ENCODE measurements at regions not wholly inside any gene's neighbourhood (a gene's known extent, or its start where the extent isn't known, plus 50 kb on each side); places are given as distances from the start of the nearest gene placed in this dataset.

DNA sequence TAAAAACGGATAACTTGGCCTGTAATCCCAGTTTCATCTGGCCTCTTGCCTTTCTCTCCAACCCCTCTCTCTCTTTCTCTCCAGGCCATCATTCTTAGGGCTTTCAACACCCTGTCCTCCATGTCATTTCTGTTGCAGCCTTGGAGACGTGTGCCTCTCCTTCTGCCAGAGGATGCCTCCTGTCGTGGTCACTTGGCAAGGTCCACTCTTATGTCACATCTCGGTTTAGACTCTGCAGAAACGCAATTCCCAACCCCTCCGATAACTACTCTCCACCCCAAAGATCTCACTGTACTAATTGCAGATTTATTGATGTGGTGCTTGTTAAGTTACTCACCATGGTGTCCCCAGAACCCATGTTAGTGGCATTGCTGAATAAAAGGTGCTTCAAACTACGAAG is 787.3 kb upstream of the RBFOX1 start (continued):
- TF ChIP-seq ZNF529 (tag by site-specific recombination; IDR thresholded peaks at IDR 0.05; ENCODE audit: insufficient replicate concordance) (no peak), MYNN (tag by site-specific recombination; IDR thresholded peaks at IDR 0.05; ENCODE audit: borderline replicate concordance) (no peak), ZNF843 (tag by site-specific recombination; IDR thresholded peaks at IDR 0.05) (no peak), ZNF513 (tag by site-specific recombination; IDR thresholded peaks at IDR 0.05) (no peak), GLIS1 (tag by site-specific recombination; IDR thresholded peaks at IDR 0.05) (no peak), ZNF239 (tag by site-specific recombination; IDR thresholded peaks at IDR 0.05) (no peak)

DNA sequence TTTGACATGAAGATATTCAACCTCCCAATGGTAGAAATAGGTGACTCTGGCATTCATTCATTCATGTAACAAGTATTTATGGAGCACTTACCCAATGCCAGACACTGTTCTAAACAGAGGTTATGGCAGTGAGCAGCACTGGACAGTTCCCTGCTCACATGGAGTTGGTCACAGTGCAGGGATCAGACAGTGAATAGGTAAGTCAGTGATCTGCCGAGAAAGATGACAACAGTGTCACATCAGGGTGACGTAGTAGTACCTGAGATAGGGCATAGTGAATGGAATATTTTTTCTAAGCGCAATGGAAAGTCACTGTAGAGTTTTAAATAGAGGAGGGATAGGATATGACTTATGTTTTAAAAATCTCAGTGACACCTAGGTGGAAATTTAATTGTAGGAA is 791.4 kb upstream of the RBFOX1 start:
- H3K27ac ChIP-seq (ENCODE audit: extremely low read depth, low read depth, low read length), result no peak overlapping the region
- no peaks in the 10 kb centered on the region for H3K36me3 ChIP-seq (ENCODE audit: control insufficient read depth in 2 of 2, insufficient read depth in 1 of 2, low read length in 2 of 2)
- TF ChIP-seq SP7 (tag by site-specific recombination; IDR thresholded peaks at IDR 0.05), result no peak
- TF ChIP-seq ZNF24 (tag by site-specific recombination; IDR thresholded peaks at IDR 0.05), result no peak
- no peak for TF ChIP-seq ZNF610 (tag by site-specific recombination; IDR thresholded peaks at IDR 0.05; ENCODE audit: borderline replicate concordance)
- TF ChIP-seq ZNF776 (tag by site-specific recombination; IDR thresholded peaks at IDR 0.05; ENCODE audit: borderline replicate concordance), result no peak
- TF ChIP-seq SP2 (tag by site-specific recombination; IDR thresholded peaks at IDR 0.05), result no peak
- TF ChIP-seq GFI1B (tag by site-specific recombination; IDR thresholded peaks at IDR 0.05), result no peak
- no peak for TF ChIP-seq ZNF10 (tag by site-specific recombination; IDR thresholded peaks at IDR 0.05)
- no peak for TF ChIP-seq ZNF133 (tag by site-specific recombination; IDR thresholded peaks at IDR 0.05)
- TF ChIP-seq ZNF558 (tag by site-specific recombination; IDR thresholded peaks at IDR 0.05), result no peak
- TF ChIP-seq ZNF416 (tag by site-specific recombination; IDR thresholded peaks at IDR 0.05), result no peak
- no peak for TF ChIP-seq ZIC2 (tag by site-specific recombination; IDR thresholded peaks at IDR 0.05)
- TF ChIP-seq BCL11B (tag by site-specific recombination; IDR thresholded peaks at IDR 0.05; ENCODE audit: low read depth), result no peak
- no peak for TF ChIP-seq ZBTB20 (tag by site-specific recombination; IDR thresholded peaks at IDR 0.05)
- TF ChIP-seq OVOL3 (tag by site-specific recombination; IDR thresholded peaks at IDR 0.05), result no peak
- TF ChIP-seq, protein P1, sequence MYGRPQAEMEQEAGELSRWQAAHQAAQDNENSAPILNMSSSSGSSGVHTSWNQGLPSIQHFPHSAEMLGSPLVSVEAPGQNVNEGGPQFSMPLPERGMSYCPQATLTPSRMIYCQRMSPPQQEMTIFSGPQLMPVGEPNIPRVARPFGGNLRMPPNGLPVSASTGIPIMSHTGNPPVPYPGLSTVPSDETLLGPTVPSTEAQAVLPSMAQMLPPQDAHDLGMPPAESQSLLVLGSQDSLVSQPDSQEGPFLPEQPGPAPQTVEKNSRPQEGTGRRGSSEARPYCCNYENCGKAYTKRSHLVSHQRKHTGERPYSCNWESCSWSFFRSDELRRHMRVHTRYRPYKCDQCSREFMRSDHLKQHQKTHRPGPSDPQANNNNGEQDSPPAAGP (tag by site-specific recombination; IDR thresholded peaks at IDR 0.05), result no peak
- no peak overlapping the region for H3K4me3 ChIP-seq (ENCODE audit: low read depth, low read length)
- ChIA-PET POLR2A (no interaction called here), CTCF (no interaction called here)
- H3K9me3 ChIP-seq (ENCODE audit: control insufficient read depth, insufficient read depth, low read depth, low read length), result no peaks in the 10 kb centered on the region
- H3K4me1 ChIP-seq (ENCODE audit: control insufficient read depth, insufficient read depth, low read length), result no peaks in the 10 kb centered on the region

- ChIA-PET POLR2A (no interaction called here), CTCF (no interaction called here)
- no peak overlapping the region for H3K4me3 ChIP-seq (ENCODE audit: low read depth, low read length)
- H3K4me1 ChIP-seq (ENCODE audit: control insufficient read depth, insufficient read depth, low read length), result no peaks in the 10 kb centered on the region
- H3K9me3 ChIP-seq (ENCODE audit: control insufficient read depth, insufficient read depth, low read depth, low read length), result no peaks in the 10 kb centered on the region
- no peak overlapping the region for H3K27ac ChIP-seq (ENCODE audit: extremely low read depth, low read depth, low read length)
- no peaks in the 10 kb centered on the region for H3K36me3 ChIP-seq (ENCODE audit: control insufficient read depth in 2 of 2, insufficient read depth in 1 of 2, low read length in 2 of 2)
- TF ChIP-seq ZNF426 (tag by site-specific recombination; IDR thresholded peaks at IDR 0.05), result no peak
- TF ChIP-seq, protein P2, sequence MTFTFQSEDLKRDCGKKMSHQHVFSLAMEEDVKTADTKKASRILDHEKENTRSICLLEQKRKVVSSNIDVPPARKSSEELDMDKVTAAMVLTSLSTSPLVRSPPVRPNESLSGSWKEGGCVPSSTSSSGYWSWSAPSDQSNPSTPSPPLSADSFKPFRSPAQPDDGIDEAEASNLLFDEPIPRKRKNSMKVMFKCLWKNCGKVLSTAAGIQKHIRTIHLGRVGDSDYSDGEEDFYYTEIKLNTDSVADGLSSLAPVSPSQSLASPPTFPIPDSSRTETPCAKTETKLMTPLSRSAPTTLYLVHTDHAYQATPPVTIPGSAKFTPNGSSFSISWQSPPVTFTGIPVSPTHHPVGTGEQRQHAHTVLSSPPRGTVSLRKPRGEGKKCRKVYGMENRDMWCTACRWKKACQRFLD (tag by site-specific recombination; IDR thresholded peaks at IDR 0.05), result no peak
- TF ChIP-seq FEZF1 (tag by site-specific recombination; IDR thresholded peaks at IDR 0.05), result no peak
- no peak for TF ChIP-seq ZNF596 (tag by site-specific recombination; IDR thresholded peaks at IDR 0.05)
- TF ChIP-seq ZNF707 (tag by site-specific recombination; IDR thresholded peaks at IDR 0.05), result no peak
- no peak for TF ChIP-seq ZNF747 (tag by site-specific recombination; IDR thresholded peaks at IDR 0.05)
- no peak for TF ChIP-seq KLF8 (tag by site-specific recombination; IDR thresholded peaks at IDR 0.05)
- TF ChIP-seq, protein P3, sequence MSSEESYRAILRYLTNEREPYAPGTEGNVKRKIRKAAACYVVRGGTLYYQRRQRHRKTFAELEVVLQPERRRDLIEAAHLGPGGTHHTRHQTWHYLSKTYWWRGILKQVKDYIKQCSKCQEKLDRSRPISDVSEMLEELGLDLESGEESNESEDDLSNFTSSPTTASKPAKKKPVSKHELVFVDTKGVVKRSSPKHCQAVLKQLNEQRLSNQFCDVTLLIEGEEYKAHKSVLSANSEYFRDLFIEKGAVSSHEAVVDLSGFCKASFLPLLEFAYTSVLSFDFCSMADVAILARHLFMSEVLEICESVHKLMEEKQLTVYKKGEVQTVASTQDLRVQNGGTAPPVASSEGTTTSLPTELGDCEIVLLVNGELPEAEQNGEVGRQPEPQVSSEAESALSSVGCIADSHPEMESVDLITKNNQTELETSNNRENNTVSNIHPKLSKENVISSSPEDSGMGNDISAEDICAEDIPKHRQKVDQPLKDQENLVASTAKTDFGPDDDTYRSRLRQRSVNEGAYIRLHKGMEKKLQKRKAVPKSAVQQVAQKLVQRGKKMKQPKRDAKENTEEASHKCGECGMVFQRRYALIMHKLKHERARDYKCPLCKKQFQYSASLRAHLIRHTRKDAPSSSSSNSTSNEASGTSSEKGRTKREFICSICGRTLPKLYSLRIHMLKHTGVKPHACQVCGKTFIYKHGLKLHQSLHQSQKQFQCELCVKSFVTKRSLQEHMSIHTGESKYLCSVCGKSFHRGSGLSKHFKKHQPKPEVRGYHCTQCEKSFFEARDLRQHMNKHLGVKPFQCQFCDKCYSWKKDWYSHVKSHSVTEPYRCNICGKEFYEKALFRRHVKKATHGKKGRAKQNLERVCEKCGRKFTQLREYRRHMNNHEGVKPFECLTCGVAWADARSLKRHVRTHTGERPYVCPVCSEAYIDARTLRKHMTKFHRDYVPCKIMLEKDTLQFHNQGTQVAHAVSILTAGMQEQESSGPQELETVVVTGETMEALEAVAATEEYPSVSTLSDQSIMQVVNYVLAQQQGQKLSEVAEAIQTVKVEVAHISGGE (tag by site-specific recombination; conservative IDR thresholded peaks at IDR 0.05; ENCODE audit: low read depth), result no peak
- TF ChIP-seq ZNF37A (tag by site-specific recombination; IDR thresholded peaks at IDR 0.05), result no peak
- TF ChIP-seq ZNF48 (tag by site-specific recombination; IDR thresholded peaks at IDR 0.05), result no peak
Measured at GRCh38 chr16:6536411-6536810, 796.2 kb upstream of the RBFOX1 start.

Data from HEK293 (cell line).